B cell (primary cell): ENCODE measurements at regions not wholly inside any gene's neighbourhood (a gene's known extent, or its start where the extent isn't known, plus 50 kb on each side); places are given as distances from the start of the nearest gene placed in this dataset.

Source experiments
- EZH2 ChIP-seq: IDR thresholded peaks from 2 replicates; pipeline ENCODE4 v1.6.1; 2012; ENCODE audit warnings: borderline replicate concordance, low read depth, mild to moderate bottlenecking, moderate library complexity, low read length; ENCODE audit not compliant: insufficient read depth, poor library complexity, severe bottlenecking
- TF ChIP-seq, protein P1 (sequence below): fragments of 200-600 bp; IDR thresholded peaks from one replicate; pipeline ENCODE4 v1.8.0; 2022; ENCODE audit warnings: antibody characterized with exemption, mild to moderate bottlenecking

DNA sequence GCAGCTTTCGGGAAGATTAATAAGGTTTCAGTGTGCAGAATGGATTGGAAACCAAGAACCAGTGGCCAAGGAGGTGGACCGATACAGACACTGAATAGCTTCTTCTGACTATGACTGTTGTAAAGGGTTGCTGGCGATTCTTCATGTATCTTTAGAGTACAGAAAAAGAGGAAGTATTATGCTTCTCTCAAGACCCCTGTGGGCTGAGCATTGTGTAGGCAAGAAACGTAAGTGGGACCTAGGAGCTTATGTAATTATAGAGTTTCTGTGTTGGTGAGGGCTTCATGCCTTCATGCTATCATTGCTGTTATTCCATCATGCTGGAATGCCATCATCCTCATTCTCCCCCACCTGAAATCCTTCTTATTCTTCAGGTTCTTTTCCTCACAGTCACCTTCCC is 105.4 kb upstream of the AKIRIN2 start:
- TF ChIP-seq, protein P1, sequence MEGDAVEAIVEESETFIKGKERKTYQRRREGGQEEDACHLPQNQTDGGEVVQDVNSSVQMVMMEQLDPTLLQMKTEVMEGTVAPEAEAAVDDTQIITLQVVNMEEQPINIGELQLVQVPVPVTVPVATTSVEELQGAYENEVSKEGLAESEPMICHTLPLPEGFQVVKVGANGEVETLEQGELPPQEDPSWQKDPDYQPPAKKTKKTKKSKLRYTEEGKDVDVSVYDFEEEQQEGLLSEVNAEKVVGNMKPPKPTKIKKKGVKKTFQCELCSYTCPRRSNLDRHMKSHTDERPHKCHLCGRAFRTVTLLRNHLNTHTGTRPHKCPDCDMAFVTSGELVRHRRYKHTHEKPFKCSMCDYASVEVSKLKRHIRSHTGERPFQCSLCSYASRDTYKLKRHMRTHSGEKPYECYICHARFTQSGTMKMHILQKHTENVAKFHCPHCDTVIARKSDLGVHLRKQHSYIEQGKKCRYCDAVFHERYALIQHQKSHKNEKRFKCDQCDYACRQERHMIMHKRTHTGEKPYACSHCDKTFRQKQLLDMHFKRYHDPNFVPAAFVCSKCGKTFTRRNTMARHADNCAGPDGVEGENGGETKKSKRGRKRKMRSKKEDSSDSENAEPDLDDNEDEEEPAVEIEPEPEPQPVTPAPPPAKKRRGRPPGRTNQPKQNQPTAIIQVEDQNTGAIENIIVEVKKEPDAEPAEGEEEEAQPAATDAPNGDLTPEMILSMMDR, result no peak
- no peak for TF ChIP-seq EZH2
